Neural crest cell (in vitro differentiated cells): ENCODE measurements at regions not wholly inside any gene's neighbourhood (a gene's known extent, or its start where the extent isn't known, plus 50 kb on each side); places are given as distances from the start of the nearest gene placed in this dataset.

Experiments
- DNase-seq: peaks from one replicate; pipeline ENCODE4 v3.0.0; 2021; ENCODE audit warnings: low read depth, mixed read lengths, low spot score
- H3K27ac Mint-ChIP-seq: one replicate; pipeline ENCODE4 v1.8.0; 2021; ENCODE audit warnings: mild to moderate bottlenecking, mixed read lengths; ENCODE audit not compliant: unreplicated experiment
- H3K27me3 Mint-ChIP-seq: 2 replicates; pipeline ENCODE4 v1.8.0; 2021; ENCODE audit warnings: low read depth, mild to moderate bottlenecking, mixed read lengths
- H3K36me3 Mint-ChIP-seq: 2 replicates; pipeline ENCODE4 v1.8.0; 2021; ENCODE audit warnings: low read depth, mild to moderate bottlenecking, mixed read lengths
- H3K4me1 Mint-ChIP-seq: 2 replicates; pipeline ENCODE4 v1.8.0; 2021; ENCODE audit warnings: mixed read lengths
- H3K4me3 Mint-ChIP-seq: one replicate; pipeline ENCODE4 v1.8.0; 2021; ENCODE audit warnings: mild to moderate bottlenecking, mixed read lengths
- H3K9me3 Mint-ChIP-seq: 2 replicates; pipeline ENCODE4 v1.8.0; 2021; ENCODE audit warnings: mixed read lengths
- TF ChIP-seq, protein P1 (sequence below): fragments of 200-600 bp; sonication (generic); conservative IDR thresholded peaks from 2 replicates; pipeline ENCODE4 v1.5.0; 2021; ENCODE audit warnings: antibody characterized with exemption, mild to moderate bottlenecking

GRCh38 chr6:119739769-119740168 is 390.2 kb upstream of the MAN1A1 start:
- no peak overlapping the region for H3K4me3 Mint-ChIP-seq
- peaks cover 16% of the 10 kb centered on the region for H3K27me3 Mint-ChIP-seq
- H3K4me1 Mint-ChIP-seq, result no peaks in the 10 kb centered on the region
- H3K36me3 Mint-ChIP-seq, result no peaks in the 10 kb centered on the region
- DNase-seq, result no peak
- no peak overlapping the region for H3K27ac Mint-ChIP-seq
- H3K9me3 Mint-ChIP-seq, result no peaks in the 10 kb centered on the region
- TF ChIP-seq, protein P1, sequence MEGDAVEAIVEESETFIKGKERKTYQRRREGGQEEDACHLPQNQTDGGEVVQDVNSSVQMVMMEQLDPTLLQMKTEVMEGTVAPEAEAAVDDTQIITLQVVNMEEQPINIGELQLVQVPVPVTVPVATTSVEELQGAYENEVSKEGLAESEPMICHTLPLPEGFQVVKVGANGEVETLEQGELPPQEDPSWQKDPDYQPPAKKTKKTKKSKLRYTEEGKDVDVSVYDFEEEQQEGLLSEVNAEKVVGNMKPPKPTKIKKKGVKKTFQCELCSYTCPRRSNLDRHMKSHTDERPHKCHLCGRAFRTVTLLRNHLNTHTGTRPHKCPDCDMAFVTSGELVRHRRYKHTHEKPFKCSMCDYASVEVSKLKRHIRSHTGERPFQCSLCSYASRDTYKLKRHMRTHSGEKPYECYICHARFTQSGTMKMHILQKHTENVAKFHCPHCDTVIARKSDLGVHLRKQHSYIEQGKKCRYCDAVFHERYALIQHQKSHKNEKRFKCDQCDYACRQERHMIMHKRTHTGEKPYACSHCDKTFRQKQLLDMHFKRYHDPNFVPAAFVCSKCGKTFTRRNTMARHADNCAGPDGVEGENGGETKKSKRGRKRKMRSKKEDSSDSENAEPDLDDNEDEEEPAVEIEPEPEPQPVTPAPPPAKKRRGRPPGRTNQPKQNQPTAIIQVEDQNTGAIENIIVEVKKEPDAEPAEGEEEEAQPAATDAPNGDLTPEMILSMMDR, result no peak

DNA sequence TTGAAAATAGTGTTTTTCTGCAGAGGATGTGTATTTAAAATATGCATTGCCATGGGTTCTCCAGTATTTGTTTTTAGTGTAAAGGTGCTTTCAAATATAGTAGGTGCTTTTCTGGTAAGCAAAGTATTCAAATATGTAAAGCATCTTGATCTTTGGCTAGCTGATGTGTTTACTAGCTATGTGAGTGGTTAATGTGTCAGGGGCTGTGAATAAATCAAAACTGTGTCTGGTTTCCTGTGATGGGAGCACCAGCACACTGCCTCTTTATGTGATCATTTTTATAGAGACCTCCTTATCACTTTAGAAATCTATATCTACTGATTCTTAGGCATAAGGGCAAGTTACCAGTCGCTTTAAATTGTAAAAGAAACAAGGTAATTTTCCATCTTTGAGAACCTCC is 388.9 kb upstream of the MAN1A1 start:
- Mint-ChIP-seq H3K36me3 (no peaks in the 10 kb centered on the region), H3K4me1 (no peaks in the 10 kb centered on the region), H3K9me3 (no peaks in the 10 kb centered on the region), H3K27me3 (peaks cover 16% of the 10 kb centered on the region), H3K4me3 (no peak overlapping the region), H3K27ac (no peak overlapping the region)
- DNase-seq, result no peak
- TF ChIP-seq, protein P1, result no peak

DNA sequence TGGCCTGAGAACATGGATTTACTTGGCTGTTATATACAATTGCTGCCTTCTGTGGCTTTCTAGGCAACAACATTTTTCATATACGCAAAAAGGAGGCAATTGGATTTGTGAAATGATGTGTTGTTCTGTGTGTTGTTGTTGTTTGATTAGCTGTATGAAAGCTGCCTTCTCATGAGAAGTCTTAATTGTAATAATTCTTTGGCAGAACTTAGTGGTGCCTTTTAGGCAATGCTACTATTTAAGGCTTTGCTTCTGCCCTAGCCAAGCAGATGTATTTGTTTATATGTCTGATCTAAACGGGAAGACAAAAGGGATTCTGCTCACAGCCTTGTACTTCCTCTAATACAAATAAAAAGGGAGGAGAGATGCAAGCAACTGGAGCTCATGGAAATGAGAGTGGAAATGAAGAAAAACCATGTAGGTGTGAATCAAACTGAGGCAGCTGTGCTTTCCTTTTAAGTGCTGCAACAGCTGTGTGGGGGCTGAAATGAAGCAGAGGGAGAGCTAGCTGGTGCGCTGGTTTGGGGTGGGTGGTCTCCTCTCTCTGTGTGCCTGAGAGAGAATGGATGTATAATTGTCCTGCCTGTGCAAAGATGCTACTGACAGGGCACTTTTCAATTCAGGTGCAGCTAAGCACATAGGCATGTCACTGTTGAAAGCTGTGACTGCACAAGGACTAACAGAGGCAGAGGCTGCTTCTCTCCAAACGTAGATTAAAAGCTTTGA is 386.9 kb upstream of the MAN1A1 start:
- Mint-ChIP-seq H3K4me3 (no peak overlapping the region), H3K27ac (no peak overlapping the region)

GRCh38 chr6:119735530-119735929 is 386.0 kb upstream of the MAN1A1 start:
- H3K9me3 Mint-ChIP-seq, result no peaks in the 10 kb centered on the region
- H3K36me3 Mint-ChIP-seq, result no peaks in the 10 kb centered on the region
- TF ChIP-seq, protein P1, result no peak
- no peak overlapping the region for H3K27ac Mint-ChIP-seq
- DNase-seq, result no peak
- H3K27me3 Mint-ChIP-seq, result peaks cover 16% of the 10 kb centered on the region
- no peak overlapping the region for H3K4me3 Mint-ChIP-seq
- H3K4me1 Mint-ChIP-seq, result no peaks in the 10 kb centered on the region

More for the DNA sequence above, 386.9 kb upstream of the MAN1A1 start:
- H3K4me1 Mint-ChIP-seq, result no peaks in the 10 kb centered on the region
- no peaks in the 10 kb centered on the region for H3K9me3 Mint-ChIP-seq
- TF ChIP-seq, protein P1, result no peak
- no peak for DNase-seq
- H3K27me3 Mint-ChIP-seq, result peaks cover 16% of the 10 kb centered on the region
- no peaks in the 10 kb centered on the region for H3K36me3 Mint-ChIP-seq

GRCh38 chr6:119734227-119734626 is 384.7 kb upstream of the MAN1A1 start:
- Mint-ChIP-seq H3K9me3 (no peaks in the 10 kb centered on the region), H3K4me3 (no peak overlapping the region), H3K27ac (no peak overlapping the region), H3K27me3 (peaks cover 15% of the 10 kb centered on the region), H3K4me1 (no peaks in the 10 kb centered on the region), H3K36me3 (no peaks in the 10 kb centered on the region)
- DNase-seq, result no peak
- TF ChIP-seq, protein P1, result no peak
